SKM-1 treated with dmso at 0.1 percent for 144 hours (cell line): ENCODE measurements at regions not wholly inside any gene's neighbourhood (a gene's known extent, or its start where the extent isn't known, plus 50 kb on each side); places are given as distances from the start of the nearest gene placed in this dataset.

Experiments
- DNase-seq: peaks from one replicate; lab custom pipeline; 2025; ENCODE audit not compliant: unreplicated experiment; lab: John Stamatoyannopoulos, UW

GRCh38 chr9:20200581-20200980, 411.7 kb upstream of the SLC24A2 start:
- no peak for DNase-seq

GRCh38 chr9:20199111-20199510, 410.3 kb upstream of the SLC24A2 start:
- no peak for DNase-seq

DNA sequence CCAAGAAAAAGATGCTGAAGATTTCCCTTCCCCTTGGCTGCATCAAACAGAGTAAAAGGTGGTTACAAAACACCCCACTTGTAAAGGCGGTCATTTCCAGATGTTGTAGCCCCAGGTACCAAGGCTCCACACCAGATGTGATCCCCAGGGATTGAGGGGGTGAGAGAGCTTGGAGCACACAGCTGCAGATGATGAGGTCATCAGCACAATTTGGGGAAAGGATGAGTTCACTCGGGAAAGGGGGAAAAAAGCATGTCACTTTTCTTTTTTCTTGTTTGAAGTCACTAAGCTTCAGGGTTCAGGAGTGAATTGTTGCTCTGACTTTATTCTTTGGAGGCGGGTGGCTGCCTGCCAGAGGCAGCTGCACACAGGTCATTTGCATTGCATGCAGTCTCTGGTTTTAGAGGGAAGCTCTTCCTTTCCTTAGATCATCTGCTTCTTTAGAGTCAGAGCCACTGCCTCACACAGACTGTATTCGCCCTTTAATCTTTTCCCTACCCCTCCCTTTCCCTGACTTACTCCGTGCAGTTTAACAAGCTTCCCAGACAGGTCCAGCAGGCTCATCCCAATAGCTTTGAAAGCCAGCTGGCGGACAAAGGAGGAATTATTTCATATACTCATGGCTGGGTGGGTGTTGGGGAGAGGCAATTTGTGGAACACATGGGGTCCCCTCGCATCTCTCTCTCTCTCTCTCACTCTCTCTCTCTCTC, 409.3 kb upstream of the SLC24A2 start:
- no peak for DNase-seq

GRCh38 chr9:20191228-20191840, 402.5 kb upstream of the SLC24A2 start:
- no peak for DNase-seq

DNA sequence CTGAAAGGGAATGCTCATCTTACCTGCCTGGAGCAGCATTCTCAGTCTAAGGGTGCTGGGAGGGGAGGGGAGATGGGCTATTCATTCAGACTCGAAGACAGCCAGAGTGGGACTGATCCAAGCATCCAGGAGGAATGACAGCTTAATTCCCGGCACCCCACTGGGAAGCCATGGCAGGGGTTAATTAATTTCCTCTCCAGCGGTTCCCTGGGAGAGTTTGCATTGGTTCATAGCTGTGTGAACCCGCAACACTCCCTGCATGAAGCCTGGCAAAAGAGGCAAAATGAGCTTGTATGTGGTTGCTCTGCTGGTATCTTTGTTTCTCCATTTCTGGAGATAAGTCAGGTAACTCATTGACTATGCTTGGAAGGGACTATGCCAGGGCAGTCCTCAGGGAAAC, 401.0 kb upstream of the SLC24A2 start:
- DNase-seq = no peak

GRCh38 chr9:20188616-20189369, 400.0 kb upstream of the SLC24A2 start:
- DNase-seq = no peak

DNA sequence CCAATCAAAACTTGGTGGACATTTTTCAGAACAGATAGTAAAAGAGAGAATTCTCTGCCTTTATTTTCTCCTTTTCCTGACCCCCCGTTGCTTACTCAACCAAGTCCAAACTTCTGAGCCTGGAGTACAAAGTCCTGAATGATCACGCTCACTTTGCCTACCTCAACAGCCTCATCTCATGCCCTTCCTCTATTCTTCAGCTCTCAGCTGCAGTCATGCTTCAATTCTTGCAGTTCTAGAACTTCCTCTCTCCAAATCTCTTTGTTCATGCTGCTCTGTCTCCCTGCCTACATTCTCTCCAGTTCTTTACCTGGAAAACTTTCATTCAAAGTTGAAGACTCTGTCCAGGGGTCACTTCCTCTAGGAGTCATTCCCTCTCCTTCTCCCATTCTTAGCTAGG, 398.5 kb upstream of the SLC24A2 start:
- no peak for DNase-seq

- no peak for DNase-seq
Measured at GRCh38 chr9:20186823-20187222, 398.0 kb upstream of the SLC24A2 start.

GRCh38 chr9:20186231-20186630, 397.4 kb upstream of the SLC24A2 start:
- DNase-seq = no peak

GRCh38 chr9:20184541-20184940, 395.7 kb upstream of the SLC24A2 start:
- DNase-seq = no peak

DNA sequence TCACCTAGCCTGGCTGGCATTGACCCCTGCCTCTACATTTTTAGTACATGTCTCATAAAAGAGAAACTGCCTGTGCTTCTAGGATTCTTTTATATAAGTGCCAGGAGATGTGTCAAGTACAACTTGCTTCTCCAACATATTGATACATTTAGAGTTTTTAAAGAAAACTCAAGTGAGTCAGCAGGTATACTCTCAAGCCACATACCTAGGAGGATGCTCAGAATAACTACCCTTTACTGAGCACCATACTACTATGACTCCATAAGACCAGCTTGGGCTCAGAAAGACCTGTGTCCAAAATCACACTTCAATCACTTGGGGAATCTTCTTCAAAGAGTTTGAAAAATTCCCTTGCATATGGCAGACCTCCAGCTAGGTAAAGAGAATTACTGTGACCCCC, 389.8 kb upstream of the SLC24A2 start:
- no peak for DNase-seq

DNA sequence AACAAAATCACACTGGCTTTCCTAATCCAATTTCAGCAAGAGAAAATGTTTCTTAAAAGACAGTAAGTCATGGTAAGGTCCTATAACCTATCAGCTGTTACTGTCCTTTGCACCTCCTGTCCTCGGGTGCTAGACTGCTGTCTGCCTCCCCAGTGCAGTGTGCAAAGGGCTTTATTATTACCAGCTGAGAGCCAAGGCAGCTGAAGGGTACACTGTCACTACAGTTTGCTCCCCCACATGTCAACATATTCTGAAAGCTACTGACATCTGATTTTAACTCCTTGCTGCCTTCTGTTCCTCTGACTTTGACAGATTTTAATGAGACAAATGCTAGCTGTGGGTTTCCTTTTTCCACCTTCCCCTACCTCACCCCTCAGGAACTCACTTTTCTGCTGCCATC, 389.4 kb upstream of the SLC24A2 start:
- DNase-seq = no peak

- DNase-seq = no peak
Measured at GRCh38 chr9:20170122-20170521, 381.3 kb upstream of the SLC24A2 start.

- no peak for DNase-seq
Measured at GRCh38 chr9:20152151-20152725, 363.4 kb upstream of the SLC24A2 start.

DNA sequence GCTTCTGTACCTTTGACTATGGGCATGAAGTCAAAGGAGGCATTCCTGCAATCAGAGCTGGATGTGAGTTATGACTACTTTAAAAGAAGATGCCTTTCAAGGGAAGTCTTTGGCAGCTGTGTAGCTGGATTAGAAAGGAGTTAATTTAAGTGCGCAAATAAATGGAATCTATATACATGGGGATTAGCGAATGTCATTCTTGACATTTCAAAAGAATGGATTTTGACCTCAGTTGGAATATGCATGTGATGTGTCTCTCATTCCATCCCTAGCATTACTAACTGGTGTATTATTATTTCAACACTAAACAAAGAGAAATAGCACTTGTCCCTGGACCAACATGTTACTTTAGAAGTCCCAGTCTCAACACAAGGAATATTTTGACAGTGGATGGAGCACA, 359.6 kb upstream of the SLC24A2 start:
- DNase-seq = no peak

GRCh38 chr9:20144197-20144596, 355.4 kb upstream of the SLC24A2 start:
- no peak for DNase-seq

DNA sequence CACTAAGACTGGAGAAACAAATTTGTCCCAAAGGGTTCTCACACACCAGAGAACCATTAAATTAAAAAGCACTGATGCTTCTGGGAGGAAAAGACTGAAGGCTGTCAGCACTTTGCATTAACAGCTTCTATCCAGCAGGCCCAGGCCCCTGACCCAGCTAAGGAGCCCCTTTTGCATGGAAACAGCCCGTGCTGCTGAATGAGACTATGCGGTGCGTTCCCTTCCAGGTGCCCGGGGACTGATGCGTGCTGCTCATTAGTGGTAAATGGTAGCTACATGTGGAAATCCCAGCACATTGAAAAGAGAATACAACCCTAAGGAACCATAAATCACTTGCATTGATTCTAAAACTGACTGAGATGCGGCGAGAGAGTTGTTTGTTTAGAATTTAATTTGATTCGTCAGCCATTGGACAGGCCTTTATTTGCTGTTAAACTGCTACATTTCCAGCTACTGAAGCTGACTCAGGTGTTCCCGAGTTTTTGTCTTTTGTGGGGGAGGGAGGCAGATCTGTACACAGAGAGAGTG, 351.0 kb upstream of the SLC24A2 start:
- no peak for DNase-seq

DNA sequence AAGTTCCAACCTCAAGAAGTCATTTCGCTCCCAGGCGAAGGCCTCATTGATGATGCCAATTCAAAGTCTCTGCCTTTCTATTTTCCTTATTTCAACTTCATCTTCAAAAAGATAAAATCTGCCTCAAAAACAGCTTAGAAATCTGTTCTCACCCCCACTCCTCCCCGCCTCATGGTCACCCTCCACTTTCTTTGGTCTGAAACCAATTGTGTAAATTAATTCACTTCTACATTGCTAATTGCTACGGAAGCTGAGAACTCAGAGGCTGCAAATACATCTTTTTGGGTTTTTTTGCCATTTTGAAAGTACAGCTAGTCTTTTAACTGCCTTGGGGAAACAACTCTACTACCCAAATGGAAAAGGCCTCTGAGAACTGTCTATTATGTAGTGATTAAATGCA, 350.0 kb upstream of the SLC24A2 start:
- DNase-seq = no peak

DNA sequence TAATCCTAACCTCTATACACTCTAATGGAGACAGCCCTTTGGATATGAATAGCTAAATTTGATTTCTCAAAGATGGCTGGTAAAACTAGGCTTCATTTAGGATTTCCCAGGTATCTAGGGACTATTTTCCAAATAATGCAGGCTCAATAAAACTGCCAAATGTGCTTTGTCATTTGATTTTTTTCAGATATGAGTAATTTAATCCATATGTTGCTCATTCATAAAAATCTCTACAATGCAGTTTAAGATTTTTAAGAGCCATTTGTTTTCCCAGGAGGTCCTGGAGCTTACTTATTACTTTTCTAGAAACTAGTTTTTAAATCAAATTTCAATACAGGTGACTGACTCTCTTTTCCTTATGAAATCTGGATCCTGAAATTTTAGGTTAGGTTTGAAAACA, 349.3 kb upstream of the SLC24A2 start:
- DNase-seq = no peak

DNA sequence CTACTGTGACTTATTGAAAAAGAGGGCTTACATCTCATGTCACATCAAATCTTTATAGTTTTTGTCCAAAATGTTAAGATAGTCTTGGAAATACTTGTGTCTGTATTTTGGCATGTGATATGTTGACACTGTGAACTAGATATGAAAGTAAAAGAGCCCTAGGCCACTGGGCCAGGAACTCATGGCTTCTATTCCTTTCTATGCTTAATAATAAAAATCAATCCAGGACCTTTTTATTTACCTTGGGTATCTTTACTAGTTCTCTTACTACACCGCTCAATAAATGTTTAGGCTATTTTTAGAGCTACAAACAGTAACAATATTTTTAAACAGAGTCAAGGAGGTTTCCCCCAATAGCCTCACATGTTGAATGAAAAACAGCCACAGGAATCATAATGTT, 348.6 kb upstream of the SLC24A2 start:
- DNase-seq = no peak

DNA sequence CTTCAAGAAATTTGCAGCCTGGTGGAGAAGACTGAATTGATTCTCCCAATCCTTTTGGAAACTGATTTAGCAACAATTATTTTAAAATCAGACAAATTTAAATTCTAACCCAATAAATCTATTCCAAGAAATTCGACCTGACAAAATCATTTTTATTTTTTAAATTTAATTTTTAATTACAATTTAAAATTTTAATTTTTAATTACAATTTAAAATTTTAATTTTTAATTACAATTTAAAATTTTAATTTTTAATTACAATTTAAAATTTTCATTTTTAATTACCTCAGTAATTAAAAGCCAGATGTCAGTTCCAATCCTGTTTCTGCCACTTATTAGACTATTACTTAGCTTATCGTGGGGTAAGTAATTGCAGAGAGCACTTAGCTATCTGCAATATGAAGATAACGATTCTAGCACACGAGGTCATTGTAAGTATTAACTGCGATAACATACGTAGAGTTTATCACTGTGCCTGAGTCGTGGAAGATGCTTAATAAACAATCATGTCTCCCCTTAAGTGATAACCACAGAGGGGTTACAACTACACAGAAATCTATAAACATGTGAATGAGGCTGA, 346.4 kb upstream of the SLC24A2 start:
- DNase-seq = no peak
